ENCODE measurements at regions not wholly inside any gene's neighbourhood (a gene's known extent, or its start where the extent isn't known, plus 50 kb on each side); places are given as distances from the start of the nearest gene placed in this dataset.

DNA sequence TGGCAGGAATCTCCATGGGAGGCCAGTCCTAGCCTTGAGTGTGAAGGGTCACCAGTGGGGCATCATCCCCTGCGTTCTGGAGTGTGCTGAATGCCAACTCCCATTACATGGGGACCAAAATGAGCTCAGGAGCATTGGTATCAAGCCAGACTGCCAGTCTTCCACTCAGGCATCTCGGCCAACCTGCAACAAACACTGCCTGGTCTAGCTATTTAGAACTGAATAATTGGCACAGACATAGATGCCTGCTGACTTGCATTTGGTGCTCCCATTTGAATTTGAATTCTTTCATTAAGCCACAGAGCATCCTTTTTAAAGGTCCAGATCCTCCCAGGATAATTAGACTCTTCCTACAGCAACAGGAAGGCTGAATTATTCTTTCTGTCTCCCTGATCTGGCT, 116.6 kb upstream of the ABCA1 start:
- TF ChIP-seq, protein P1, sequence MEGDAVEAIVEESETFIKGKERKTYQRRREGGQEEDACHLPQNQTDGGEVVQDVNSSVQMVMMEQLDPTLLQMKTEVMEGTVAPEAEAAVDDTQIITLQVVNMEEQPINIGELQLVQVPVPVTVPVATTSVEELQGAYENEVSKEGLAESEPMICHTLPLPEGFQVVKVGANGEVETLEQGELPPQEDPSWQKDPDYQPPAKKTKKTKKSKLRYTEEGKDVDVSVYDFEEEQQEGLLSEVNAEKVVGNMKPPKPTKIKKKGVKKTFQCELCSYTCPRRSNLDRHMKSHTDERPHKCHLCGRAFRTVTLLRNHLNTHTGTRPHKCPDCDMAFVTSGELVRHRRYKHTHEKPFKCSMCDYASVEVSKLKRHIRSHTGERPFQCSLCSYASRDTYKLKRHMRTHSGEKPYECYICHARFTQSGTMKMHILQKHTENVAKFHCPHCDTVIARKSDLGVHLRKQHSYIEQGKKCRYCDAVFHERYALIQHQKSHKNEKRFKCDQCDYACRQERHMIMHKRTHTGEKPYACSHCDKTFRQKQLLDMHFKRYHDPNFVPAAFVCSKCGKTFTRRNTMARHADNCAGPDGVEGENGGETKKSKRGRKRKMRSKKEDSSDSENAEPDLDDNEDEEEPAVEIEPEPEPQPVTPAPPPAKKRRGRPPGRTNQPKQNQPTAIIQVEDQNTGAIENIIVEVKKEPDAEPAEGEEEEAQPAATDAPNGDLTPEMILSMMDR (IDR thresholded peaks at IDR 0.05; ENCODE audit: low read depth, low read length), result no peak
- TF ChIP-seq EZH2phosphoT487 (IDR thresholded peaks at IDR 0.05; ENCODE audit: low read depth), result no peak
